ENCODE measurements at regions not wholly inside any gene's neighbourhood (a gene's known extent, or its start where the extent isn't known, plus 50 kb on each side); places are given as distances from the start of the nearest gene placed in this dataset.

DNA sequence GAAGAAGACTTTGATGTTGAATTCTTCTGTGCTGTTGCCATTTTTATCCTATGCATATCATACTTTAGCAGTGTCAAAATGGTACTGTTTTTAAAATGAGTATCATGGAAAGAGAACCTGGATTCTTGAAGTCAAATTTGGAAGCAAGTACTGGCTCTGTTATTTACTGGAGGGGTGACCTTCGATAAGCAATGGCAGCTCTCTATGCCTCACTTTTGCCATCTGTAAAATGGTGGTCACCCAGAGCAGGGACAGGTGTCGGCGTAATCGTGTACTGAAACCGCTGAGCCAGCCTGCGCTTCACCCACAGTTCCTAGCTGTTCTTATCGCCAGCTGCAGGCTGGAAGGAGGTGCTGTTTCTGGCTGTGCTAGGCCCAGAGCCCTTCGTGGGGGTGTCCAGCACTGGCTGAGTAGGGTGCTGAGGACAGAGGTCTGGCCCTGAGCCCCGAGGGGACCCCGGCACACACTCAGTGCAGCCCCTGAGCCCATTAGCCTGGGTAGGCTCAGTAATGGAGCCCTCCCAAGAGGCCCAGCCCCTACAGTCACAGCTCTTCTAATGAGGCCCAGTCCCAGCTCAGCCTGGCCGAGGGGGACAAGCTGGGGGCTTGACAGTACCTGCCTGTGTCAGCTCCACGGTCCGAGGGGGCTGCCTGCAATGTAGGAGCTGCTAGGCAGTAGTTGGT is 183.5 kb downstream of the PHETA1 start:
- TF ChIP-seq BRCA1 (IDR thresholded peaks at IDR 0.05; ENCODE audit: low read depth, low read length) (no peak), FOXM1 (IDR thresholded peaks at IDR 0.05; ENCODE audit: low read depth, low read length) (no peak), CREB1 (IDR thresholded peaks at IDR 0.05; ENCODE audit: low read depth) (no peak), GABPA (IDR thresholded peaks at IDR 0.05; ENCODE audit: low read depth) (no peak), POLR2A (IDR thresholded peaks at IDR 0.05; ENCODE audit: low read depth, low read length) (no peak), CEBPB (IDR thresholded peaks at IDR 0.05; ENCODE audit: borderline replicate concordance in 1 of 2, low read depth in 2 of 2, low read length in 2 of 2) (no peak), POLR2AphosphoS5 (IDR thresholded peaks at IDR 0.05; ENCODE audit: low read length) (no peak), JUNB (IDR thresholded peaks at IDR 0.05) (no peak), SUZ12 (IDR thresholded peaks at IDR 0.05; ENCODE audit: unreplicated experiment) (no peak)
- TF ChIP-seq, protein P1, sequence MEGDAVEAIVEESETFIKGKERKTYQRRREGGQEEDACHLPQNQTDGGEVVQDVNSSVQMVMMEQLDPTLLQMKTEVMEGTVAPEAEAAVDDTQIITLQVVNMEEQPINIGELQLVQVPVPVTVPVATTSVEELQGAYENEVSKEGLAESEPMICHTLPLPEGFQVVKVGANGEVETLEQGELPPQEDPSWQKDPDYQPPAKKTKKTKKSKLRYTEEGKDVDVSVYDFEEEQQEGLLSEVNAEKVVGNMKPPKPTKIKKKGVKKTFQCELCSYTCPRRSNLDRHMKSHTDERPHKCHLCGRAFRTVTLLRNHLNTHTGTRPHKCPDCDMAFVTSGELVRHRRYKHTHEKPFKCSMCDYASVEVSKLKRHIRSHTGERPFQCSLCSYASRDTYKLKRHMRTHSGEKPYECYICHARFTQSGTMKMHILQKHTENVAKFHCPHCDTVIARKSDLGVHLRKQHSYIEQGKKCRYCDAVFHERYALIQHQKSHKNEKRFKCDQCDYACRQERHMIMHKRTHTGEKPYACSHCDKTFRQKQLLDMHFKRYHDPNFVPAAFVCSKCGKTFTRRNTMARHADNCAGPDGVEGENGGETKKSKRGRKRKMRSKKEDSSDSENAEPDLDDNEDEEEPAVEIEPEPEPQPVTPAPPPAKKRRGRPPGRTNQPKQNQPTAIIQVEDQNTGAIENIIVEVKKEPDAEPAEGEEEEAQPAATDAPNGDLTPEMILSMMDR (IDR thresholded peaks at IDR 0.05 in 2 of 3, conservative IDR thresholded peaks at IDR 0.05 in 1 of 3; ENCODE audit: control insufficient read depth in 2 of 3, extremely low read depth in 1 of 3, insufficient read depth in 1 of 3, low read depth in 3 of 3, low read length in 3 of 3): no peak
- TF ChIP-seq, protein P2, sequence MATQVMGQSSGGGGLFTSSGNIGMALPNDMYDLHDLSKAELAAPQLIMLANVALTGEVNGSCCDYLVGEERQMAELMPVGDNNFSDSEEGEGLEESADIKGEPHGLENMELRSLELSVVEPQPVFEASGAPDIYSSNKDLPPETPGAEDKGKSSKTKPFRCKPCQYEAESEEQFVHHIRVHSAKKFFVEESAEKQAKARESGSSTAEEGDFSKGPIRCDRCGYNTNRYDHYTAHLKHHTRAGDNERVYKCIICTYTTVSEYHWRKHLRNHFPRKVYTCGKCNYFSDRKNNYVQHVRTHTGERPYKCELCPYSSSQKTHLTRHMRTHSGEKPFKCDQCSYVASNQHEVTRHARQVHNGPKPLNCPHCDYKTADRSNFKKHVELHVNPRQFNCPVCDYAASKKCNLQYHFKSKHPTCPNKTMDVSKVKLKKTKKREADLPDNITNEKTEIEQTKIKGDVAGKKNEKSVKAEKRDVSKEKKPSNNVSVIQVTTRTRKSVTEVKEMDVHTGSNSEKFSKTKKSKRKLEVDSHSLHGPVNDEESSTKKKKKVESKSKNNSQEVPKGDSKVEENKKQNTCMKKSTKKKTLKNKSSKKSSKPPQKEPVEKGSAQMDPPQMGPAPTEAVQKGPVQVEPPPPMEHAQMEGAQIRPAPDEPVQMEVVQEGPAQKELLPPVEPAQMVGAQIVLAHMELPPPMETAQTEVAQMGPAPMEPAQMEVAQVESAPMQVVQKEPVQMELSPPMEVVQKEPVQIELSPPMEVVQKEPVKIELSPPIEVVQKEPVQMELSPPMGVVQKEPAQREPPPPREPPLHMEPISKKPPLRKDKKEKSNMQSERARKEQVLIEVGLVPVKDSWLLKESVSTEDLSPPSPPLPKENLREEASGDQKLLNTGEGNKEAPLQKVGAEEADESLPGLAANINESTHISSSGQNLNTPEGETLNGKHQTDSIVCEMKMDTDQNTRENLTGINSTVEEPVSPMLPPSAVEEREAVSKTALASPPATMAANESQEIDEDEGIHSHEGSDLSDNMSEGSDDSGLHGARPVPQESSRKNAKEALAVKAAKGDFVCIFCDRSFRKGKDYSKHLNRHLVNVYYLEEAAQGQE (IDR thresholded peaks at IDR 0.05; ENCODE audit: low read depth, low read length): no peak
- TF ChIP-seq, protein P3, sequence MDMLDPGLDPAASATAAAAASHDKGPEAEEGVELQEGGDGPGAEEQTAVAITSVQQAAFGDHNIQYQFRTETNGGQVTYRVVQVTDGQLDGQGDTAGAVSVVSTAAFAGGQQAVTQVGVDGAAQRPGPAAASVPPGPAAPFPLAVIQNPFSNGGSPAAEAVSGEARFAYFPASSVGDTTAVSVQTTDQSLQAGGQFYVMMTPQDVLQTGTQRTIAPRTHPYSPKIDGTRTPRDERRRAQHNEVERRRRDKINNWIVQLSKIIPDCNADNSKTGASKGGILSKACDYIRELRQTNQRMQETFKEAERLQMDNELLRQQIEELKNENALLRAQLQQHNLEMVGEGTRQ (IDR thresholded peaks at IDR 0.05; ENCODE audit: borderline replicate concordance, low read depth, low read length): no peak
